Endothelial cell of umbilical vein (primary cell): ENCODE measurements at regions not wholly inside any gene's neighbourhood (a gene's known extent, or its start where the extent isn't known, plus 50 kb on each side); places are given as distances from the start of the nearest gene placed in this dataset.

Experiments
- CTCF ChIP-seq, 2 donors: IDR thresholded peaks; 1 replicate in 1 of 2; 2 replicates in 1 of 2; pipeline ENCODE4 v1.5.1; 2011; ENCODE audit warnings: low read length in 2 of 2, mild to moderate bottlenecking in 2 of 2, moderate library complexity in 2 of 2, control low read depth in 1 of 2, inconsistent platforms in 1 of 2, low read depth in 1 of 2; ENCODE audit not compliant: insufficient read depth in 1 of 2; ENCODE audit errors: extremely low read depth in 1 of 2
- JUN ChIP-seq: IDR thresholded peaks from 2 replicates; pipeline ENCODE4 v1.6.1; 2011; ENCODE audit warnings: borderline replicate concordance, low read depth; ENCODE audit not compliant: insufficient read length, insufficient read depth
- POLR2A ChIP-seq: IDR thresholded peaks from 2 replicates; pipeline ENCODE4 v1.6.1; 2012; ENCODE audit warnings: low read depth, mild to moderate bottlenecking, control low read depth, low read length

GRCh38 chr15:36090286-36090946 lies 489.0 kb upstream of the CDIN1 start:
- TF ChIP-seq JUN (no peak), CTCF (IDR thresholded peaks at IDR 0.05; ENCODE audit: extremely low read depth in 1 of 2, insufficient read depth in 1 of 2, low read depth in 1 of 2, low read length in 2 of 2) (no peak), POLR2A (no peak)
